Keratinocyte (primary cell): ENCODE measurements at regions not wholly inside any gene's neighbourhood (a gene's known extent, or its start where the extent isn't known, plus 50 kb on each side); places are given as distances from the start of the nearest gene placed in this dataset.

Source experiments
- DNase-seq: peaks from one replicate; pipeline ENCODE4 v3.0.0-alpha.2; 2011; ENCODE audit warnings: low read depth, missing footprints, low spot score
- FAIRE-seq: peaks from 2 replicates; lab custom pipeline; 2011; peaks lifted over from hg19 to GRCh38; lab: Jason Lieb, UNC
- H2AFZ ChIP-seq: 2 replicates; pipeline ENCODE4 v1.6.0; 2012; ENCODE audit warnings: low read length, control low read depth, inconsistent platforms; ENCODE audit not compliant: control insufficient read depth
- H3K27ac ChIP-seq: 2 replicates; pipeline ENCODE4 v1.5.1; 2011; ENCODE audit warnings: low read length; ENCODE audit not compliant: control insufficient read depth, insufficient read depth
- H3K27me3 ChIP-seq: 3 replicates; pipeline ENCODE4 v1.6.0; 2011; ENCODE audit warnings: low read length; ENCODE audit not compliant: control insufficient read depth, insufficient read depth; ENCODE audit errors: extremely low read depth
- H3K36me3 ChIP-seq, 2 experiments: 2 replicates in 1 of 2; 3 replicates in 1 of 2; pipeline ENCODE4 v1.5.1; 2011; ENCODE audit warnings: low read length in 2 of 2, mild to moderate bottlenecking in 1 of 2; ENCODE audit not compliant: control insufficient read depth in 2 of 2, insufficient read depth in 2 of 2; ENCODE audit errors: extremely low read depth in 1 of 2
- H3K4me1 ChIP-seq: 3 replicates; pipeline ENCODE4 v1.5.1; 2011; ENCODE audit warnings: low read length; ENCODE audit not compliant: control insufficient read depth, insufficient read depth; ENCODE audit errors: extremely low read depth
- H3K4me2 ChIP-seq: 3 replicates; pipeline ENCODE4 v1.6.0; 2011; ENCODE audit warnings: low read depth, low read length; ENCODE audit not compliant: control insufficient read depth, insufficient read depth; ENCODE audit errors: extremely low read depth
- H3K4me3 ChIP-seq, 3 experiments: fragments of 200-600 bp in 1 of 3; sonication (generic) in 1 of 3; 2 replicates in 2 of 3; 3 replicates in 1 of 3; pipeline ENCODE4 v1.5.1; 2011 to 2016; ENCODE audit warnings: low read length in 3 of 3, mild to moderate bottlenecking in 3 of 3, control low read depth in 2 of 3, inconsistent platforms in 1 of 3, low read depth in 1 of 3, mixed read lengths in 1 of 3, mixed run types in 1 of 3, moderate library complexity in 1 of 3; ENCODE audit not compliant: control insufficient read depth in 2 of 3, insufficient read depth in 2 of 3; ENCODE audit errors: extremely low read depth in 1 of 3
- H3K79me2 ChIP-seq: 2 replicates; pipeline ENCODE4 v1.6.0; 2012; ENCODE audit warnings: low read length; ENCODE audit not compliant: control insufficient read depth, insufficient read depth
- H3K9ac ChIP-seq: 3 replicates; pipeline ENCODE4 v1.6.0; 2011; ENCODE audit warnings: low read length; ENCODE audit not compliant: control insufficient read depth, insufficient read depth; ENCODE audit errors: extremely low read depth
- H3K9me1 ChIP-seq: 3 replicates; pipeline ENCODE4 v1.6.0; 2011; ENCODE audit warnings: low read length; ENCODE audit not compliant: control insufficient read depth, insufficient read depth; ENCODE audit errors: extremely low read depth
- H3K9me3 ChIP-seq: 2 replicates; pipeline ENCODE4 v1.5.1; 2012; ENCODE audit warnings: low read depth, low read length; ENCODE audit not compliant: control insufficient read depth
- H4K20me1 ChIP-seq: 3 replicates; pipeline ENCODE4 v1.6.0; 2011; ENCODE audit warnings: low read length; ENCODE audit not compliant: control insufficient read depth, insufficient read depth; ENCODE audit errors: extremely low read depth
- EZH2 ChIP-seq: IDR thresholded peaks from one replicate; pipeline ENCODE4 v1.6.1; 2012; ENCODE audit warnings: inconsistent platforms, mild to moderate bottlenecking, low read length, moderate library complexity
- dilution Hi-C: fragments of 300-500 bp; cut with MboI; formaldehyde crosslinking; loops from one replicate; pipeline ENCODE4 v1.7.0; 2020; ENCODE audit warnings: low sequenced_read_pairs; ENCODE audit not compliant: extremely low pct_ligation_motif_present
- TF ChIP-seq, protein P1 (sequence below), 3 experiments: IDR thresholded peaks in 1 of 3; conservative IDR thresholded peaks in 1 of 3; optimal IDR thresholded peaks in 1 of 3; 2 replicates in 2 of 3; 3 replicates in 1 of 3; pipeline versions ENCODE3 to v1.5.1; 2011; ENCODE audit warnings: low read length in 3 of 3, mild to moderate bottlenecking in 3 of 3, moderate library complexity in 2 of 3, control low read depth in 1 of 3, inconsistent platforms in 1 of 3; ENCODE audit not compliant: insufficient read depth in 2 of 3; ENCODE audit errors: extremely low read depth in 1 of 3

DNA sequence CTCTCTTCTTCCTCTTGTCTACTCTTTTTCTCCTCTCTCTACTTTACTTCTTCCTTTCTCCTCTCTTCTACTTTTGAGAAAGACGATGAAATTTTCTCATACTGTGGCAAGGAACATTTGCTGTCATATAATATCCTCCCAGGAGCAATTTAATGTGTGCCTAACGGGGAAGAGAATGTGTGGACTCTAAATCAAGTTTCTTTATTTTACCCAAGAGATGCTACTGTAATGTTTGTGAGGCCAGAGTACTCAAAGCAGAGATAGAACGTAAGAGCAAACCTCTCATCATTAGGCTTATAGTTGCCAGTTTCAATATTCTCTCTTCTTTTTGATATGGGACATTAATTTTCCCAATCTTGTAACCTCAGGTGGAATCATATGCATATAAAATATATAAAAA is 801.4 kb downstream of the BCKDHB start:
- no peaks in the 10 kb centered on the region for H3K4me1 ChIP-seq
- no peaks in the 10 kb centered on the region for H3K27me3 ChIP-seq
- H3K27ac ChIP-seq = no peak overlapping the region
- DNase-seq (no peak), FAIRE-seq (no peak)
- dilution Hi-C loops = no loop called here
- no peaks in the 10 kb centered on the region for H3K9me3 ChIP-seq
- H4K20me1 ChIP-seq = no peaks in the 10 kb centered on the region
- H3K4me3 ChIP-seq = no peak overlapping the region
- no peaks in the 10 kb centered on the region for H3K36me3 ChIP-seq
- H3K9me1 ChIP-seq = no peaks in the 10 kb centered on the region
- TF ChIP-seq, protein P1, sequence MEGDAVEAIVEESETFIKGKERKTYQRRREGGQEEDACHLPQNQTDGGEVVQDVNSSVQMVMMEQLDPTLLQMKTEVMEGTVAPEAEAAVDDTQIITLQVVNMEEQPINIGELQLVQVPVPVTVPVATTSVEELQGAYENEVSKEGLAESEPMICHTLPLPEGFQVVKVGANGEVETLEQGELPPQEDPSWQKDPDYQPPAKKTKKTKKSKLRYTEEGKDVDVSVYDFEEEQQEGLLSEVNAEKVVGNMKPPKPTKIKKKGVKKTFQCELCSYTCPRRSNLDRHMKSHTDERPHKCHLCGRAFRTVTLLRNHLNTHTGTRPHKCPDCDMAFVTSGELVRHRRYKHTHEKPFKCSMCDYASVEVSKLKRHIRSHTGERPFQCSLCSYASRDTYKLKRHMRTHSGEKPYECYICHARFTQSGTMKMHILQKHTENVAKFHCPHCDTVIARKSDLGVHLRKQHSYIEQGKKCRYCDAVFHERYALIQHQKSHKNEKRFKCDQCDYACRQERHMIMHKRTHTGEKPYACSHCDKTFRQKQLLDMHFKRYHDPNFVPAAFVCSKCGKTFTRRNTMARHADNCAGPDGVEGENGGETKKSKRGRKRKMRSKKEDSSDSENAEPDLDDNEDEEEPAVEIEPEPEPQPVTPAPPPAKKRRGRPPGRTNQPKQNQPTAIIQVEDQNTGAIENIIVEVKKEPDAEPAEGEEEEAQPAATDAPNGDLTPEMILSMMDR (optimal IDR thresholded peaks at IDR 0.05 in 1 of 3, IDR thresholded peaks at IDR 0.05 in 1 of 3, conservative IDR thresholded peaks at IDR 0.05 in 1 of 3; ENCODE audit: extremely low read depth in 1 of 3, insufficient read depth in 2 of 3, low read length in 3 of 3) = no peak
- no peak for TF ChIP-seq EZH2
- H3K79me2 ChIP-seq = no peaks in the 10 kb centered on the region
- H3K9ac ChIP-seq = no peak overlapping the region
- H3K4me2 ChIP-seq = no peak overlapping the region
- no peak overlapping the region for H2AFZ ChIP-seq

DNA sequence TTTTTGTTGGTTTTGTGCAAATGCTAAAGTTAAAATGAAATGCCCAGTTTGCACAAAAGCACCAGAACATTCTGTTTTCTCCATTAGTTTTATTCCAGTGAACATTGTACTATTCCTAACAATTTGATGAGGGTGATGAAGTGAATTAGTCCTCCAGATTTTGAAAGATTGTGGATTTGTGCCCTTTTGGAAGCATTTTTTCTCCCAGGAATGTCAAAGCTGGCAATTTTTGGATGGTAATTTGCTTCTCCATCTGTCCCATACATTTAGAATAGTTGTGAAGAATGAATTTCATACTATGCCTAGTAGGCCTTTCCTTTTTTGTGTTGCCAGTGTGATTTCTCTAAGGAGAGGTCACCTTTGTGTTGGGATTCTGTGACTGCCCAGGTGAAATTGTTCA is 797.2 kb downstream of the BCKDHB start:
- Histone ChIP-seq H4K20me1 (no peaks in the 10 kb centered on the region), H3K27ac (no peak overlapping the region), H3K9me1 (no peaks in the 10 kb centered on the region), H3K36me3 (no peaks in the 10 kb centered on the region), H3K9ac (no peak overlapping the region), H3K4me2 (no peak overlapping the region), H3K79me2 (no peaks in the 10 kb centered on the region), H3K9me3 (no peaks in the 10 kb centered on the region), H3K4me3 (no peak overlapping the region), H2AFZ (no peak overlapping the region), H3K4me1 (no peaks in the 10 kb centered on the region), H3K27me3 (no peaks in the 10 kb centered on the region)
- DNase-seq = no peak
- no peak for FAIRE-seq
- dilution Hi-C loops = no loop called here
- TF ChIP-seq EZH2 = no peak
- TF ChIP-seq, protein P1 (optimal IDR thresholded peaks at IDR 0.05 in 1 of 3, IDR thresholded peaks at IDR 0.05 in 1 of 3, conservative IDR thresholded peaks at IDR 0.05 in 1 of 3; ENCODE audit: extremely low read depth in 1 of 3, insufficient read depth in 2 of 3, low read length in 3 of 3) = no peak
